ENCODE measurements at regions not wholly inside any gene's neighbourhood (a gene's known extent, or its start where the extent isn't known, plus 50 kb on each side); places are given as distances from the start of the nearest gene placed in this dataset.

DNA sequence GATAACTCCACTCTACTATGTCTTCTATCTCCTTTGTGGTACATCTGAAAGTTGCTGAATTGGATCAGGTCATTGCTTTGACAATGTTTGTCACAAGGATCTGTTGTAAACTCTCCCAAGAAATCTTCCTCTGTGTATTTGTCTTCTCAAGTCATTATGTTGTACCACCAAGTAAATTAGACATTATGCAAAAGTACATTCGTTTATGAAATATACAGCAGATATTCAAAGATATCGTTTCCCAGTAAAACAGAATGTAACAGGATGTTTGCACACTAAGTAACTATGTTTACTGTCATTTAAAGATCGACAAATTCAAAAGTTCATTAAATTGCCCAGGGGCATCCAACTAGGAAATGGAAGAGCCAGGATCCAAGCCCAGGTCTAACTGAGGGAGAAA is 739.4 kb downstream of the EFNB2 start:
- Histone ChIP-seq H3K27me3 (ENCODE audit: insufficient read depth, low read length) (no peaks in the 10 kb centered on the region), H3K9me3 (ENCODE audit: low read length) (no peaks in the 10 kb centered on the region), H2AFZ (ENCODE audit: low read length) (no peak overlapping the region), H3K9ac (ENCODE audit: low read length) (no peak overlapping the region), H3K79me2 (ENCODE audit: insufficient read depth, low read length) (no peaks in the 10 kb centered on the region), H3K4me2 (ENCODE audit: low read length) (no peak overlapping the region), H3F3A (ENCODE audit: insufficient read depth, low read length) (no peaks in the 10 kb centered on the region), H3K4me1 (ENCODE audit: insufficient read depth, low read length, severe bottlenecking) (no peaks in the 10 kb centered on the region), H3K27ac (ENCODE audit: low read depth, low read length, poor library complexity, severe bottlenecking) (no peak overlapping the region), H3K36me3 (ENCODE audit: insufficient read depth, low read length) (no peaks in the 10 kb centered on the region), H3K4me3 (ENCODE audit: low read depth, low read length, poor library complexity, severe bottlenecking) (no peak overlapping the region), H3K9me2 (ENCODE audit: low read depth, low read length) (no peaks in the 10 kb centered on the region), H4K20me1 (ENCODE audit: insufficient read depth, low read length) (no peaks in the 10 kb centered on the region)
- TF ChIP-seq, protein P1, sequence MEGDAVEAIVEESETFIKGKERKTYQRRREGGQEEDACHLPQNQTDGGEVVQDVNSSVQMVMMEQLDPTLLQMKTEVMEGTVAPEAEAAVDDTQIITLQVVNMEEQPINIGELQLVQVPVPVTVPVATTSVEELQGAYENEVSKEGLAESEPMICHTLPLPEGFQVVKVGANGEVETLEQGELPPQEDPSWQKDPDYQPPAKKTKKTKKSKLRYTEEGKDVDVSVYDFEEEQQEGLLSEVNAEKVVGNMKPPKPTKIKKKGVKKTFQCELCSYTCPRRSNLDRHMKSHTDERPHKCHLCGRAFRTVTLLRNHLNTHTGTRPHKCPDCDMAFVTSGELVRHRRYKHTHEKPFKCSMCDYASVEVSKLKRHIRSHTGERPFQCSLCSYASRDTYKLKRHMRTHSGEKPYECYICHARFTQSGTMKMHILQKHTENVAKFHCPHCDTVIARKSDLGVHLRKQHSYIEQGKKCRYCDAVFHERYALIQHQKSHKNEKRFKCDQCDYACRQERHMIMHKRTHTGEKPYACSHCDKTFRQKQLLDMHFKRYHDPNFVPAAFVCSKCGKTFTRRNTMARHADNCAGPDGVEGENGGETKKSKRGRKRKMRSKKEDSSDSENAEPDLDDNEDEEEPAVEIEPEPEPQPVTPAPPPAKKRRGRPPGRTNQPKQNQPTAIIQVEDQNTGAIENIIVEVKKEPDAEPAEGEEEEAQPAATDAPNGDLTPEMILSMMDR (IDR thresholded peaks at IDR 0.05; ENCODE audit: low read length) = no peak
- TF ChIP-seq EZH2 (IDR thresholded peaks at IDR 0.05; ENCODE audit: borderline replicate concordance, low read length) = no peak

DNA sequence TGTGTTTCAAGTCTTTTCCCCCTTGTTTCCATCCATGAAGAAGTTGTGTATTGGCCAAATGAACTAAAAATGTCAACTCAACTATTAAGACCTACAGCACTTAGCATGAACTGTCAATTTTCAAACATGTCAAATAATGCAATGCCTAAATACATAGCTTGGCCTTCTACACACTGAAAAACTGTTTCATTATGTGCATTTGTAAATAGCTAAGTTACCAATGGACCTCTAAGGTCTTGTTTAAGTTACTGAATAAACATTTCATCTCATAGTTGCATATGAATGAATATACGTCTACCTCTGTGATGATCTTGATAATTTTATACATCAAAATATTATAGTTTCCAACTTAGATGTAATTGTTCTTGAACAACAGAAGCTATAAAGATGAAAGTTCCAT is 744.5 kb downstream of the EFNB2 start:
- no peaks in the 10 kb centered on the region for H4K20me1 ChIP-seq (ENCODE audit: insufficient read depth, low read length)
- H3K27ac ChIP-seq (ENCODE audit: low read depth, low read length, poor library complexity, severe bottlenecking) = no peak overlapping the region
- H3K4me2 ChIP-seq (ENCODE audit: low read length) = no peak overlapping the region
- H3K9ac ChIP-seq (ENCODE audit: low read length) = no peak overlapping the region
- H3K9me3 ChIP-seq (ENCODE audit: low read length) = no peaks in the 10 kb centered on the region
- no peaks in the 10 kb centered on the region for H3F3A ChIP-seq (ENCODE audit: insufficient read depth, low read length)
- no peaks in the 10 kb centered on the region for H3K79me2 ChIP-seq (ENCODE audit: insufficient read depth, low read length)
- no peak overlapping the region for H3K4me3 ChIP-seq (ENCODE audit: low read depth, low read length, poor library complexity, severe bottlenecking)
- no peaks in the 10 kb centered on the region for H3K4me1 ChIP-seq (ENCODE audit: insufficient read depth, low read length, severe bottlenecking)
- TF ChIP-seq, protein P1 (IDR thresholded peaks at IDR 0.05; ENCODE audit: low read length) = no peak
- no peak for TF ChIP-seq EZH2 (IDR thresholded peaks at IDR 0.05; ENCODE audit: borderline replicate concordance, low read length)
- no peaks in the 10 kb centered on the region for H3K36me3 ChIP-seq (ENCODE audit: insufficient read depth, low read length)
- no peaks in the 10 kb centered on the region for H3K27me3 ChIP-seq (ENCODE audit: insufficient read depth, low read length)
- no peak overlapping the region for H2AFZ ChIP-seq (ENCODE audit: low read length)
- H3K9me2 ChIP-seq (ENCODE audit: low read depth, low read length) = no peaks in the 10 kb centered on the region

- Histone ChIP-seq H3K27me3 (ENCODE audit: insufficient read depth, low read length) (no peaks in the 10 kb centered on the region), H3F3A (ENCODE audit: insufficient read depth, low read length) (no peaks in the 10 kb centered on the region), H3K27ac (ENCODE audit: low read depth, low read length, poor library complexity, severe bottlenecking) (no peak overlapping the region), H3K79me2 (ENCODE audit: insufficient read depth, low read length) (no peaks in the 10 kb centered on the region), H3K4me2 (ENCODE audit: low read length) (no peak overlapping the region), H3K4me3 (ENCODE audit: low read depth, low read length, poor library complexity, severe bottlenecking) (no peak overlapping the region), H4K20me1 (ENCODE audit: insufficient read depth, low read length) (no peaks in the 10 kb centered on the region), H3K9me3 (ENCODE audit: low read length) (no peaks in the 10 kb centered on the region), H3K9me2 (ENCODE audit: low read depth, low read length) (no peaks in the 10 kb centered on the region), H2AFZ (ENCODE audit: low read length) (no peak overlapping the region), H3K9ac (ENCODE audit: low read length) (no peak overlapping the region), H3K4me1 (ENCODE audit: insufficient read depth, low read length, severe bottlenecking) (no peaks in the 10 kb centered on the region), H3K36me3 (ENCODE audit: insufficient read depth, low read length) (no peaks in the 10 kb centered on the region)
- TF ChIP-seq, protein P1 (IDR thresholded peaks at IDR 0.05; ENCODE audit: low read length) = no peak
- TF ChIP-seq EZH2 (IDR thresholded peaks at IDR 0.05; ENCODE audit: borderline replicate concordance, low read length) = no peak
These were observed 746.9 kb downstream of the EFNB2 start for GRCh38 chr13:105788530-105788929.
